ENCODE measurements at regions not wholly inside any gene's neighbourhood (a gene's known extent, or its start where the extent isn't known, plus 50 kb on each side); places are given as distances from the start of the nearest gene placed in this dataset.

- Histone ChIP-seq H3K4me1 (no peaks in the 10 kb centered on the region), H3K27ac (no peak overlapping the region), H3K27me3 (peaks cover 10% of the 10 kb centered on the region), H3K9me3 (no peaks in the 10 kb centered on the region), H3K4me3 (no peak overlapping the region), H3K36me3 (no peaks in the 10 kb centered on the region)
- WGBS, 2 donors (ENCODE audit: low coverage in 1 of 2): 55 to 89% methylated on average over 1 of the region's 1 CpG
- ATAC-seq: no peak
- TF ChIP-seq EP300 (IDR thresholded peaks at IDR 0.05): no peak
- TF ChIP-seq POLR2A (IDR thresholded peaks at IDR 0.05): no peak
- no peak for TF ChIP-seq POLR2AphosphoS5 (IDR thresholded peaks at IDR 0.05)
- no peak for TF ChIP-seq CTCF (IDR thresholded peaks at IDR 0.05)
These were observed 1082.1 kb downstream of the BCL11B start for GRCh38 chr14:98189944-98190343.

GRCh38 chr14:98192946-98193345, 1079.1 kb downstream of the BCL11B start:
- WGBS, 2 donors (ENCODE audit: low coverage in 1 of 2): 100% methylated on average over 1 to 2 of the region's 2 CpGs
- ATAC-seq: no peak

GRCh38 chr14:98194821-98195220, 1077.2 kb downstream of the BCL11B start:
- TF ChIP-seq POLR2A (IDR thresholded peaks at IDR 0.05): no peak
- TF ChIP-seq POLR2AphosphoS5 (IDR thresholded peaks at IDR 0.05): no peak
- TF ChIP-seq CTCF (IDR thresholded peaks at IDR 0.05): no peak
- TF ChIP-seq EP300 (IDR thresholded peaks at IDR 0.05): no peak
- Histone ChIP-seq H3K4me3 (no peak overlapping the region), H3K27ac (no peak overlapping the region), H3K4me1 (no peaks in the 10 kb centered on the region), H3K9me3 (no peaks in the 10 kb centered on the region), H3K27me3 (peaks cover 18% of the 10 kb centered on the region), H3K36me3 (no peaks in the 10 kb centered on the region)
- WGBS, 2 donors (ENCODE audit: low coverage in 1 of 2): 48 to 68% methylated on average over 2 of the region's 2 CpGs
- no peak for ATAC-seq

More at GRCh38 chr14:98192946-98193345, 1079.1 kb downstream of the BCL11B start:
- H3K4me1 ChIP-seq: no peaks in the 10 kb centered on the region
- no peak overlapping the region for H3K27ac ChIP-seq
- TF ChIP-seq POLR2A (IDR thresholded peaks at IDR 0.05) (no peak), EP300 (IDR thresholded peaks at IDR 0.05) (no peak), CTCF (IDR thresholded peaks at IDR 0.05) (no peak), POLR2AphosphoS5 (IDR thresholded peaks at IDR 0.05) (no peak)
- H3K9me3 ChIP-seq: no peaks in the 10 kb centered on the region
- H3K27me3 ChIP-seq: peaks cover 7% of the 10 kb centered on the region
- H3K36me3 ChIP-seq: no peaks in the 10 kb centered on the region
- H3K4me3 ChIP-seq: no peak overlapping the region

- no peaks in the 10 kb centered on the region for H3K9me3 ChIP-seq
- no peak overlapping the region for H3K27ac ChIP-seq
- peaks cover 18% of the 10 kb centered on the region for H3K27me3 ChIP-seq
- no peak for ATAC-seq
- H3K4me1 ChIP-seq: no peaks in the 10 kb centered on the region
- H3K4me3 ChIP-seq: no peak overlapping the region
- 51 to 55% methylated on average over 3 of the region's 3 CpGs for WGBS, 2 donors (ENCODE audit: low coverage in 1 of 2)
- TF ChIP-seq CTCF (IDR thresholded peaks at IDR 0.05): no peak
- no peak for TF ChIP-seq EP300 (IDR thresholded peaks at IDR 0.05)
- TF ChIP-seq POLR2AphosphoS5 (IDR thresholded peaks at IDR 0.05): no peak
- no peak for TF ChIP-seq POLR2A (IDR thresholded peaks at IDR 0.05)
- H3K36me3 ChIP-seq: no peaks in the 10 kb centered on the region
These were observed 1076.7 kb downstream of the BCL11B start for GRCh38 chr14:98195256-98195655.

- TF ChIP-seq POLR2AphosphoS5 (IDR thresholded peaks at IDR 0.05) (no peak), POLR2A (IDR thresholded peaks at IDR 0.05) (no peak), EP300 (IDR thresholded peaks at IDR 0.05) (no peak), CTCF (IDR thresholded peaks at IDR 0.05) (no peak)
- 8 to 20% methylated on average over 1 of the region's 1 CpG for WGBS, 2 donors (ENCODE audit: low coverage in 1 of 2)
- Histone ChIP-seq H3K36me3 (no peaks in the 10 kb centered on the region), H3K27ac (no peak overlapping the region), H3K4me1 (no peaks in the 10 kb centered on the region), H3K4me3 (no peak overlapping the region), H3K9me3 (no peaks in the 10 kb centered on the region), H3K27me3 (peaks cover 25% of the 10 kb centered on the region)
- ATAC-seq: no peak
These were observed 1074.1 kb downstream of the BCL11B start for GRCh38 chr14:98197933-98198332.
